ENCODE measurements at regions not wholly inside any gene's neighbourhood (a gene's known extent, or its start where the extent isn't known, plus 50 kb on each side); places are given as distances from the start of the nearest gene placed in this dataset.

- intact Hi-C loops (cut with micrococcal nuclease) = no loop called here
- no peak for FAIRE-seq
- Histone ChIP-seq H3K4me2 (ENCODE audit: insufficient read depth, low read length) (no peak overlapping the region), H3K27ac (ENCODE audit: extremely low read depth, low read depth, low read length) (no peak overlapping the region), H2AFZ (ENCODE audit: low read depth, low read length) (no peak overlapping the region), H3K9me3 (replicated peaks; ENCODE audit: control insufficient read depth, insufficient read depth, low read depth, low read length) (no peaks in the 10 kb centered on the region), H3K36me3 (ENCODE audit: control insufficient read depth, insufficient read depth, low read length) (no peaks in the 10 kb centered on the region), H3K4me1 (replicated peaks in 1 of 2; ENCODE audit: control insufficient read depth in 2 of 2, insufficient read depth in 2 of 2, low read length in 2 of 2) (no peaks in the 10 kb centered on the region), H3K27me3 (ENCODE audit: control insufficient read depth in 2 of 2, insufficient read depth in 2 of 2, low read length in 2 of 2) (peaks cover 0 to 5% of the 10 kb centered on the region in 2 experiments; a peak in 2 of 5 replicates), H3K79me2 (ENCODE audit: control insufficient read depth, insufficient read depth, low read length) (no peaks in the 10 kb centered on the region), H3K9me1 (ENCODE audit: control insufficient read depth, insufficient read depth, low read length) (no peaks in the 10 kb centered on the region), H3K4me3 (no peak overlapping the region), H4K20me1 (replicated peaks; ENCODE audit: control insufficient read depth, insufficient read depth, low read length) (no peaks in the 10 kb centered on the region), H3K9ac (ENCODE audit: insufficient read depth in 1 of 2, low read depth in 2 of 2, low read length in 2 of 2) (no peak overlapping the region)
- CTCF ChIA-PET (ENCODE audit: low intra/inter-chr PET ratio) = no interaction called here
- ATAC-seq = no peak
- POLR2A ChIA-PET = no interaction called here
- WGBS (ENCODE audit: insufficient coverage, low coverage, missing lambda C conversion rate) = 0% methylated on average over 2 of the region's 2 CpGs
- no TSS peak for BruUV-seq (replicated peaks)
- in situ Hi-C loops (cut with MboI) = no loop called here
- no peak for DNase-seq (ENCODE audit: extremely low read depth in 1 of 4, low spot score in 3 of 4)
- TF ChIP-seq DIDO1 (tag; IDR thresholded peaks at IDR 0.05; ENCODE audit: low read depth) (no peak), TAL1 (IDR thresholded peaks at IDR 0.05) (no peak), ZNF121 (CRISPR knock-in tag; conservative IDR thresholded peaks at IDR 0.05) (no peak), MLLT1 (IDR thresholded peaks at IDR 0.05) (no peak), ZNF184 (CRISPR knock-in tag; IDR thresholded peaks at IDR 0.05) (no peak), ZBTB9 (CRISPR knock-in tag; IDR thresholded peaks at IDR 0.05) (no peak), HDAC2 (IDR thresholded peaks at IDR 0.05) (no peak), PURB (CRISPR knock-in tag; IDR thresholded peaks at IDR 0.05; ENCODE audit: low read depth) (no peak)
- TF ChIP-seq, protein P1, sequence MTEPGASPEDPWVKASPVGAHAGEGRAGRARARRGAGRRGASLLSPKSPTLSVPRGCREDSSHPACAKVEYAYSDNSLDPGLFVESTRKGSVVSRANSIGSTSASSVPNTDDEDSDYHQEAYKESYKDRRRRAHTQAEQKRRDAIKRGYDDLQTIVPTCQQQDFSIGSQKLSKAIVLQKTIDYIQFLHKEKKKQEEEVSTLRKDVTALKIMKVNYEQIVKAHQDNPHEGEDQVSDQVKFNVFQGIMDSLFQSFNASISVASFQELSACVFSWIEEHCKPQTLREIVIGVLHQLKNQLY (CRISPR knock-in tag; conservative IDR thresholded peaks at IDR 0.05) = no peak
- TF ChIP-seq, protein P2, sequence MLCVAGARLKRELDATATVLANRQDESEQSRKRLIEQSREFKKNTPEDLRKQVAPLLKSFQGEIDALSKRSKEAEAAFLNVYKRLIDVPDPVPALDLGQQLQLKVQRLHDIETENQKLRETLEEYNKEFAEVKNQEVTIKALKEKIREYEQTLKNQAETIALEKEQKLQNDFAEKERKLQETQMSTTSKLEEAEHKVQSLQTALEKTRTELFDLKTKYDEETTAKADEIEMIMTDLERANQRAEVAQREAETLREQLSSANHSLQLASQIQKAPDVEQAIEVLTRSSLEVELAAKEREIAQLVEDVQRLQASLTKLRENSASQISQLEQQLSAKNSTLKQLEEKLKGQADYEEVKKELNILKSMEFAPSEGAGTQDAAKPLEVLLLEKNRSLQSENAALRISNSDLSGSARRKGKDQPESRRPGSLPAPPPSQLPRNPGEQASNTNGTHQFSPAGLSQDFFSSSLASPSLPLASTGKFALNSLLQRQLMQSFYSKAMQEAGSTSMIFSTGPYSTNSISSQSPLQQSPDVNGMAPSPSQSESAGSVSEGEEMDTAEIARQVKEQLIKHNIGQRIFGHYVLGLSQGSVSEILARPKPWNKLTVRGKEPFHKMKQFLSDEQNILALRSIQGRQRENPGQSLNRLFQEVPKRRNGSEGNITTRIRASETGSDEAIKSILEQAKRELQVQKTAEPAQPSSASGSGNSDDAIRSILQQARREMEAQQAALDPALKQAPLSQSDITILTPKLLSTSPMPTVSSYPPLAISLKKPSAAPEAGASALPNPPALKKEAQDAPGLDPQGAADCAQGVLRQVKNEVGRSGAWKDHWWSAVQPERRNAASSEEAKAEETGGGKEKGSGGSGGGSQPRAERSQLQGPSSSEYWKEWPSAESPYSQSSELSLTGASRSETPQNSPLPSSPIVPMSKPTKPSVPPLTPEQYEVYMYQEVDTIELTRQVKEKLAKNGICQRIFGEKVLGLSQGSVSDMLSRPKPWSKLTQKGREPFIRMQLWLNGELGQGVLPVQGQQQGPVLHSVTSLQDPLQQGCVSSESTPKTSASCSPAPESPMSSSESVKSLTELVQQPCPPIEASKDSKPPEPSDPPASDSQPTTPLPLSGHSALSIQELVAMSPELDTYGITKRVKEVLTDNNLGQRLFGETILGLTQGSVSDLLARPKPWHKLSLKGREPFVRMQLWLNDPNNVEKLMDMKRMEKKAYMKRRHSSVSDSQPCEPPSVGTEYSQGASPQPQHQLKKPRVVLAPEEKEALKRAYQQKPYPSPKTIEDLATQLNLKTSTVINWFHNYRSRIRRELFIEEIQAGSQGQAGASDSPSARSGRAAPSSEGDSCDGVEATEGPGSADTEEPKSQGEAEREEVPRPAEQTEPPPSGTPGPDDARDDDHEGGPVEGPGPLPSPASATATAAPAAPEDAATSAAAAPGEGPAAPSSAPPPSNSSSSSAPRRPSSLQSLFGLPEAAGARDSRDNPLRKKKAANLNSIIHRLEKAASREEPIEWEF (CRISPR knock-in tag; IDR thresholded peaks at IDR 0.05) = no peak
- TF ChIP-seq, protein P3, sequence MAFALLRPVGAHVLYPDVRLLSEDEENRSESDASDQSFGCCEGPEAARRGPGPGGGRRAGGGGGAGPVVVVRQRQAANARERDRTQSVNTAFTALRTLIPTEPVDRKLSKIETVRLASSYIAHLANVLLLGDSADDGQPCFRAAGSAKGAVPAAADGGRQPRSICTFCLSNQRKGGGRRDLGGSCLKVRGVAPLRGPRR (CRISPR knock-in tag; IDR thresholded peaks at IDR 0.05) = no peak
- TF ChIP-seq, protein P4, sequence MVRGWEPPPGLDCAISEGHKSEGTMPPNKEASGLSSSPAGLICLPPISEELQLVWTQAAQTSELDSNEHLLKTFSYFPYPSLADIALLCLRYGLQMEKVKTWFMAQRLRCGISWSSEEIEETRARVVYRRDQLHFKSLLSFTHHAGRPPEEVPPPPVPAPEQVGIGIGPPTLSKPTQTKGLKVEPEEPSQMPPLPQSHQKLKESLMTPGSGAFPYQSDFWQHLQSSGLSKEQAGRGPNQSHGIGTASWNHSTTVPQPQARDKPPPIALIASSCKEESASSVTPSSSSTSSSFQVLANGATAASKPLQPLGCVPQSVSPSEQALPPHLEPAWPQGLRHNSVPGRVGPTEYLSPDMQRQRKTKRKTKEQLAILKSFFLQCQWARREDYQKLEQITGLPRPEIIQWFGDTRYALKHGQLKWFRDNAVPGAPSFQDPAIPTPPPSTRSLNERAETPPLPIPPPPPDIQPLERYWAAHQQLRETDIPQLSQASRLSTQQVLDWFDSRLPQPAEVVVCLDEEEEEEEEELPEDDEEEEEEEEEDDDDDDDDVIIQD (CRISPR knock-in tag; IDR thresholded peaks at IDR 0.05) = no peak
Observed at GRCh38 chr6:134684423-134684795, 265.5 kb downstream of the ALDH8A1 start.
